M059J (cell line): ENCODE measurements at regions not wholly inside any gene's neighbourhood (a gene's known extent, or its start where the extent isn't known, plus 50 kb on each side); places are given as distances from the start of the nearest gene placed in this dataset.

Source experiments
- DNase-seq: peaks from one replicate; pipeline ENCODE4 v3.0.0-alpha.2; 2012; ENCODE audit warnings: low read depth

DNA sequence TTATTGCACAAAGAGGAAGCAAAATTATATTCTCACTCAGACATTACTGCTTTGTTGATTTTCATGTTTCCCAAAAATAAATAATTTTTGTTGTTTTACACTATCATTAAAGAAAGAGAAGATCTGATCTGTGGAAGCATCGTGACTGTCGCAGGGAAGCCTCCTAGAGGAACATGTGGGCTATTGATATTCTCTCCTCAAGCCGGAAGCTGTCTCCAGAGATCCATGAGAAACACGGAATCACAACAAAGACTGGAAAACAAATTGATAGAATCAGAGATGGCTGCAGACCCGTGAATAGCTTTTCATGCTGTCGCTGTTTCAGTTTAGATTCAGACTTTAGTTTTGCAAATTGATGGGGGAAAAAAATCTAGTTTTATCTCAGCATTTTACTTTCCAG lies 235.2 kb upstream of the TMPO start:
- DNase-seq, result no peak

DNA sequence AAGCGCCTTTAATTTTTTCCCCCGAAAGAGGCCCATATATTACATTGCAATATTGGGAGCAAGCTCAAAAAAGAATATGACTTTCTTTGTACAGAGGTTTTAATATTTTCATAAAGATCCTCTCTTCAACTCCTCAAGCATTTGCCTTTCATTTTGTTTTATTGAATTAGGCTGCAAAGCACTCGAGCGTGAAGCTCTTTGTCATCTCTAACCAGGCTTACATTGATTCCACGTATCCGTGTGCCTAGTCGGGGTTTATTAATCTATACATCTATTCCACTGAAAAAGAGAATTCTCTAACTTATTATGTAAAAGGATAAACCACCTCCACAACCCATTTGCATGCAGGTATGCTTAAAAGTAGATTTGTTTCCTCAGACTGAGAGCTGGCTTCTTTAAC lies 234.8 kb upstream of the TMPO start:
- no peak for DNase-seq

DNA sequence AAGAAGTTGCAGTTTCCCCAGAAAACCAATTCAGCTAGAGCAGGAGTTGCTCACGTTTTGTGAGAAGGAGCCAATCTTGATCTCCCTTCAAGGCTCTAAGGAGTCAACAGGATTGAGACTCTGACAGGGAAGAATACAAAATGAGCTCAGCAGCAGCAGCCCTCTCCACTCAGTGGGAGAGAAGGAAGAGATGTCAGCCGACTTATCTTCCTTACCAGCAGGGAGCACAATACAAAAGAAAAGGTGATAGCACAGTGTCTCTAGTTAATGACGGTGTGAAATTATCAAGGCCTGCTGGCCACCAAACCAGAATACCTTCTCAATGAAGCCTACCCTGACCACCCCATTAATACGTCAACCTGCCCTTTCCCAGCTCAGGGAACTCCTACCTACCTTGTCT lies 223.6 kb upstream of the TMPO start:
- no peak for DNase-seq

DNA sequence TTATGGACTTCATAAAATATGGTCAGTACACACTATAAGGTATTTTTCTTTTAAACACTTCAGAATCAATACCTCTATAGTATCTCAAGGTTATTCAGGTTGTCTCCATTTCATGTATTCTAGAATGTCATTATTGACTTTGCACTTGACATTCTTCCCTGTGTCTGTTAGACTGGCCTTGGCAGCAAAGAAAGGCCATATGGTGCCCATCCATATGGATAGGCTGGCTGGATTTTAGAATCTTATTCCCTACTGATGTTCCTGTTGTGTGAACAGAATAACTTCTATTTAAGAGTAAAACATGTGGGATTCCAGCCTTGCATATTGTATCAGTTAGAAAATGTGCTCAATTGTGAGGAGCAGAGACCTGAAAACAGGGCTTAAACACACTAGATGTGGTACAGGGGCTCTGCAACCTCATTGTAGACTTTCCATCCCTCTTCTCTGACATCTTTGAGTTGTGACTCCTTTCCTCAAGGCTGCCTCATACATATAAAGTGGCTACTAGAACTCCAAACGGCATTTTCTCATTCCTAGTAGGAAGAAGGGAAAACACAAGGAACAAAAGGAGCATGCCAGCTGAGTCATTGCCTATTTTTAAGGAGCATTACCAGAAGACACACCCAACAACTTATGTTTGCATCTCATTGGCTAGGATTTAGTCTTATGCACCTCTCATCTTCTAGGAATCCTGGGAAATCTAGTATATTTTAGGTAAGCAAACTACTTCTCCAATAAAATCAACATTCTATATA lies 221.2 kb upstream of the TMPO start:
- DNase-seq, result no peak

DNA sequence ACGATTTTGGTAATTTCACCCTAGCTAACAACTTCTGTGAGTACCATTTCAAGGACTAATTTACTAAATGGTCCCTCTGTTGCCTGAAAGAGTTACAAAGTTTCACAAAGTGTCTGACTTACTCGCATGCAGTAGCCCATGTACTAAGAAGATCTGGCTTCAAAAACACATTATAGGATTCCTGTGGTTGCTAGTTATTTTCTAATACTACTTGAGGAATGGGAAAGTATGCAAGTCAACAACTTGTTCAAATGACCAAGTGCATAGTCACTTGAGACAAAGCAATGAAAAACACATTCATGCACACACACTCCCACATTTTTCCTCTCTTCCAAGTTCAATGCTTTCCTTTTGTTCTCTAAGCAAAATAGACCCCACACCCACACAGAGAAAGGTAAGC lies 219.7 kb upstream of the TMPO start:
- no peak for DNase-seq

DNA sequence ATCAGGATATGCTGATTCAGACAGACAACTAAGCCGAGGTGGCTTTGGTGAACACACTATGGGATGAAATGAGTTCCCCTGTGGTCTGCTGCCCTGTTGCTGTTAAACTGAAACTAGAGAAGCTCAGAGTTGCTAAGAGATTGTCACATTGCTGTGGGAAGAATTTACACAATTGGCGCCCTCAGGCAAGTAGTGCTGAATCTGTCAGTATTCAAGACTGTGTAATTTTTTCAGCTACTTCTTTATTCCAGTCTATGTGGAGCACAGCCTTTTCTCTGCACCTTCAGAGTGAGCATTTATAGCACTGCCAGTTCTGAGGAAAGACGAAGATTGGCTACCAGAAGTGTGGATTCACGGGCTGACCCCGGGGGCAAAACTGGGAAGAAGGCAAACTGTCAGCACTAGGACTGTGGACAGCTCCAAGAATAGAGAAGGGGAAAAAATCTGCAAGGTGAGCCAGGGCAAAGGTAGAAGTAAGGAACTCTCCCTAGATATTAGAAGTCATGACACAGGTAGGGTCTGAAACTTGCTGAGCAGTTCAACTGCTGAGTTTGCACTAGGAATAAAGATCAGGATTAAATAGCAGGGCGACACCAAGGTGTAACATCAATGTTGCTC lies 218.8 kb upstream of the TMPO start:
- DNase-seq, result no peak

DNA sequence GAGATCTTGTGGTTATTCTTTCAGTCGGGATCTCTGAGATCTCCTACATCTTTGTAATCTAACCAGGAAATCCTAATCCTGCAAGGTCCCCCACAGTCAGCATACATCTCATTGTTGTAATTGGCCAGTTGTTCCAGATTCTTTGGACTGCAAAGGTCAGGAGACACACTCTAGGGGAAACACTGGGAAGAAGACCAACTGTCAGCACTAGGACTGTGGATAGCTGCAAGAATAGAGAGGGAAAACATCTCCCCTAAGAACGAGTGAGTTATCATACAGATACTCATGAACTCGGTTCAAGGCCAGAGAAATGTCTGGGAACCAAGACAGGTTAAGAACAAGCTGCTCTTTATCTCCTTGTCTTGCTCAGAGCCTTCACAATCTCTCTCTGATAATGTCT lies 217.9 kb upstream of the TMPO start:
- no peak for DNase-seq

DNA sequence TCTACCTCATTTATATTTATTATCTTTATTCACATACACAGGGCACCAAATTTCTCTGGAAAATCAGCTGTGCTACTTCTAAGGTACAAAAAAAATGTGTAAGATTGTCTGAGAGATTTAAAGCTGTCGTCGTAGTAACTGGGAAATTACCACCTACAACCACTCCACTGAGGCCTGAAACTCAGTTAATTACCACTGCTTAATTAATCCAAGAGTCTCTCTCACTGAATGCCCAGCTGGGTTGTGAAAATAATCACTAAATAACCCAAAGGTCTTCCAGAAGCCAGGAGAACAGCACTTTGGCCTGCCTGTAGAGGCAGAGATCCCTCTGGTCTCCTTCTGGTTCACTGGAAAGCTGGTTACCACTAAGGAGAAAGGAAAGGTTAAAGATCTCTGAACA lies 207.2 kb upstream of the TMPO start:
- DNase-seq, result no peak

DNA sequence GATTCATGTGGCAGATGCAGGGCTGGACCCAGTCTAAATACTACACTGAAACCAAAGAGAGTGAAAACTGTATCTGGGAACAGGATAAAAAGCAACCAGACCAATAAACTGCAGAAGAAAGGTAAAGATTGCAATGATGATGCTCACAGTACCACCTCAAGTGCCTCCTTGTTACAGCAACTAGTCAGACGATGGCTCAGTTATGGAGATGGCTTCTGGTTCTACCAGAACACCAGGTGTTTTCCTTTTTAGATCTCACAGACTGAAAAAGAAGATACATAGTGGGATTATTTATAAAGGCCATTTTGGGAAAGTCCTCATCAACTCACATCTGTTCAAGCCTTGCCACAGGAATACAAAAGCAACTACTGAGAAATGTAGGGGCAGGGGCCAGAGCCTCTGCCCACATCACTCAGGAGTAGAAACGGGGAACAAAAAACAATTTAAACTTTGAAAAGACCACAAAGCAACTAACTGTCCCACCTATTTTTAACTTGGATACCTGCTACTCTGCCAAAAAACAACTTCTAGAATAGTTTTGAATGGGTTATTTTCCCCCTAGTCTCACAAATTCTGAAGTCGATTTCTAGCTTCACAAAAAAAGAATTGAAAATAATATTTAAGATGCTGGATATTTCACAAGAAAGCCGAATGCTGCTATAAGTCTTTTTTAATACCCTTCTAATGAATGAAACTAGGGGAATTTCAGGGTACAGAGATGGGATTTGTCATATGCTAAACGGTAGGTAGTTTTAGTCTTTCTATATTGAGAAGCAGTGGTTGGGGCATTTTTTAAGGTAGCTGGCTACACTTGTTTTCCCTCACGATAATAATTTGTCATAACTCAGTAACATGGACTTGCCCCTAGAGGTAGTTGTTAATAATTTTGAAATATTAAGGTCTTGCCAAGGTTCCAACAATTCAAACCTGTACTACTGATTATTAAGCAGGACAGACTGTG lies 197.2 kb upstream of the TMPO start:
- no peak for DNase-seq

DNA sequence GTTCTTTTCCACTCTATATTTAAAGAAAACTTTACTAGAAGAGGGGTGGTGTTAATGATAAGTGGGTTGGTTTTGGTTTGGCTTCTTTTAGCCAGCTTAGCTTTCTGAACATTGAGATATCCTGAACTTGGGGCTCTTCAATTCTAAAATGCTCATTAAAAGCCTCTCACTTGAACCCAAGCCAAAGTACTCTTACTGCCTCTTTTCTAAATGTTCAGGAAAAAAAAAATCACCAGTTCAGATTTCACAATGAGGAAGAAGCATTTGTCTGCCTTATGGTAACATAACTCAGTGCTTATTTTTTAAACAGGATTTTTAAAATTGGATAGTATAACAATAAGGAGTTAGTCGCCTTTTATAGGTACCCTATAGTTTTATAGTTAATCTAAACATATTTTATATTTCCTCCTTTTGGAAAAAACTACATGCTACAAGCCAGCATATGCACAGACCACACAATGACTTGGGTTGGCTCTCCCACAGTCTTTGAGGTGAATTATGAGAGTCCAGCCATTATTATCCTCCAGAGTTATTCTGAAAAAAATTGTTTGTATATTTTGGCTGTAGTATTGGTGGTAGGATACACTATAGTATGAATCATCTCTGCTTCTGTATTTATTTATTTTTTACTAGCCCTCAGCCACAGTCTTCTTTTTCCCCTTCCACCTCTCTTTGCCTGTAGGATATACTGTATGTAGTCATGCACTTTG lies 195.5 kb upstream of the TMPO start:
- no peak for DNase-seq

DNA sequence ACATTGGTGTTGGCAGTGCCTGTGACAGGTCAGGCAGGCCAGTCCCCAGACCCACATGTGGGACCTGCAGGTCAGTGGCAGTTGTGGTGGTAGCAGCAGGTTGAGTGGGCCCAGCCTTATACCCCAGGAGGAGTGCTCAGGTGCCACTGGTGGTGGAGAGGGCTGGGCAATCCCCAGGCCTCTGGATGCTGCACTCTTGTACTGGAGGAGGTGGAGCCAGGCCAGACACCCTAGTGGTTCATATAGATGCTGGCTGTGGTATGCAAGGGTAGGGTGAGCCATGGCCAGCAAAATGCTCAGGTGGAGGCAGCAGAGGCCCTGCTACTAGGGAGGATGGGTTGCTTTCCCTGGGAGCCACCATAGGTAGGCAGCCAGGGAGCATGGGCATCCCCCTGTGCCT lies 190.4 kb upstream of the TMPO start:
- no peak for DNase-seq

DNA sequence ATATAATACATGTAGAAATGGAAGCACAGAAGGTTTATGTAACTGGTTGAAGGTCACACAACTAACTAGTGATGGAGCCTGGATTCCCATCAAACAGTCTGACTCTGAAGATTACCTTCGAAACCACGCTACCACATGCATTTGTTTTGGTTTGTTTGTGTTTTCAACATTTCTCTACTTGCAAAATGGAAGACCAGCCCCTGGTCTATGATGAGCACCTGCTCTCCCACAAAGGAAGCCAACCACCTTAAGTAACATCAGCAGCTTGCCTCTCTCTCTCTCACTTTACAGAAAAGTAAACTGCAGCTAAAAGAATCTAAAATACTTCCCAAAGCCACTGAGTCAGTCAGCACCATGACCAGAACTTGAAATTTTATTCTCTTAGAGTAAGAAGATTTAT lies 186.9 kb upstream of the TMPO start:
- no peak for DNase-seq

DNA sequence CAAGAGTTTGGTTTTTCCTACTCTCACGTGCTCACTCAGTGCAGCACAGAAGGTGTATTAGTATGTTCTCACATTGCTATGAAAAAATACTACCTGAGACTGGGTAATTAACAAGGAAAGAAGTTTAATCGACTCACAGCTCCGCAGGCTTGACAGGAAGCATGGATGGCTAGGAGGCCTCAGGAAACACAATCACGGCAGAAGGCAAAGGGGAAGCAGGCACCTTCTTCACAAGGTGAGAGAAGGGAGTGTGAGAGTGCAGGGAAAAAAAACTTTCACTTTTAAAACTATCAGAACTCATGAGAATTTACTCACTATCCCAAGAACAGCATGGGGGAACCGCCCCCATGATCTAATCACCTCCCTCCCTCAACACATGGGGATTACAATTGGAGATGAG lies 185.8 kb upstream of the TMPO start:
- no peak for DNase-seq

DNA sequence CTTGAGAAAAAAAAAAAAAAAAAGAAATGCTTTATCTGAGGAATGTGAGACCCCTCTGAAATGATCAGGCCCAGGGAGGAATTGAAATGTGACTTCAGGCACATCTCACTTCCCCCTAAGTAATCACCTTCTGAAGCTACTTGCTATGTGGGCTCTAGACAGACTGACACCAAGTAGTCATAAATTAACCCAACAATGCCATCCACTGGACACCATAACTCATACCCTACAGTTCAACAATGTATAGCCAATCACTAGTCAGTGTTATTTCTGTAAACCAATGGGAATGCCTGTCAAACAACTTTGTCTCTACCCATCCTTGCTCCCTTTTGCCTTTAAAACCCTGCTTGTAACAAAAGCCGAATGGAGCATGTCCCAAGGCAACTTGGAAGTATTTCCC lies 182.7 kb upstream of the TMPO start:
- no peak for DNase-seq

DNA sequence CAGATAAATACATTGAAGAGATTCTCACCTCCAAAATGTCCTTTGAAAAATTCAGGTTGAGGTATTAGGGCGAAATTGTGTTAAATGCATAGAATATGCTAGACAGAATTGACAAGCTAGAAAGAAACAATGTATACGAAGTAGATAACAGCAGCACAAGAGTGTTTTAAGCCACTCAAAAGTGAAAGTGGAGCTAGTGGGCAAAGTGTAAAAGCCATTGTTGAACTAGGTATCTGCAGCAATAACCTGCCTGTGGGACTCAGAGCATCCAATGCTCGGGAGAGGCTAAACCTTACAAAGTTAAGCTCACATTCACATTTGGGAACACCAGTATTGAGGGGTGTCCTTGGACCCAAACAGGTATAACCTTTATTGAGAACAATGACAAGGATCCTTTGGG lies 180.6 kb upstream of the TMPO start:
- DNase-seq, result no peak

DNA sequence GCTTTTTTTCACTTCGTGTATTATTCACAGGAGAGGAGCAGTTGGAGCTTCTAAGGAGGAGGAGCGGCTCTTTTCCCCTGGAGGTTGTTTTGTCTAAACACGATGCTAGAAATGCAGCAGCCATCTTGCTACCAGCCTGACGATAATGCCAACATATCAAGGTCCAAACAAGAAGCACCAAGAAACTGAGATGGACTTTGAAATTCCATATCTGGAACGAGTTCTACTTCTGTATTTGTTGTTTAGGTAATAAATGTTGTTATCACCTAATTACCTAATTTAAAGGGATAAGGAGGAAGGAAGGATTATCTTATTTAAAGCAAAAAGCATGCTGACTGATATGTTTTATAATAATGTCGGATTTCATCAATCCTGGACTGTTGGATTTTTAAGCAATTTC lies 174.4 kb upstream of the TMPO start:
- DNase-seq, result no peak

DNA sequence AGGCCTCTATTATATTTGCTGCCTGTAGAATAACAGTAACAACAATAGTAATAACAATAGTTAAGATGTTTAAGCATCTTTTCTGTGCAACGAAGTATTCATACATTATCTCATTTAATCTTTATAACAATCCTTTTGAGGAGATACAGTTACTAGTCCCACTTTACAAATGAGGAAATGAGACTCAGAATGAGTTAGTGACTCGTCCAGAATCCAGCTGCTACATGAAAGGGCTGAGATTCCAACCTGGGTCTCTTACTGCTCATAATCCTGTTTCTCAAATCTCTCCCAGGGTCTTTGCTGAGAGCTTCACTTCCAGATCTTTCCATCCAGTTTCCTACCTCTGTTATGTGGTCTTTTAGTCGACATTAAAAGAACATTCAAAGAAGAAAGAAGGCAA lies 173.7 kb upstream of the TMPO start:
- DNase-seq, result no peak

DNA sequence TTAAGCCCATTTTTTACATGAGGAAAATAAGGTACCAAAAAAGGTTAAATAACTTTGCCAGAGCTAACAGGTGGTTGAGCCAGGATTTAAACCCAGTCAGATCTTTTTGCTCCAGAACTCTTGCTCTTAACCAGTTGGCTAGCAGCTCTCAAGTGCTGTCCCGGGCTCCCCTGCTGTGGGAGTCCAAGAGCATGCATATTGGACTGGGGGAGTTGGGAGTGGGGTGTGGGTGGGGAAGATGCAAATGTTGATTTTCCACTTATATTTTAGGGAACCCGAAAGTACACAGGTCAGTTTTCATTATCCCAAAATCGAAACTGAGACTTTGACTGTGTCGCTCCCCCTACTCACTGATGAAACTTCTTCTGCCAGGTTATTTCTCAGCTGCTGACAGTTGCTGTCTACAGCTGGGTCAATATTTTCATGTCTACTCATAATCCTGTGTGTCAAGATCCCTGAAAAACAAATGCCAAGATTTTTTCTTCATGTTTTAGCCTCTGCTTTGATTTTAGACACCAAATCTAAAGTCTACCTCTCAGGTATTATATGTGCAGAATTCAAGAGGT lies 172.3 kb upstream of the TMPO start:
- no peak for DNase-seq

DNA sequence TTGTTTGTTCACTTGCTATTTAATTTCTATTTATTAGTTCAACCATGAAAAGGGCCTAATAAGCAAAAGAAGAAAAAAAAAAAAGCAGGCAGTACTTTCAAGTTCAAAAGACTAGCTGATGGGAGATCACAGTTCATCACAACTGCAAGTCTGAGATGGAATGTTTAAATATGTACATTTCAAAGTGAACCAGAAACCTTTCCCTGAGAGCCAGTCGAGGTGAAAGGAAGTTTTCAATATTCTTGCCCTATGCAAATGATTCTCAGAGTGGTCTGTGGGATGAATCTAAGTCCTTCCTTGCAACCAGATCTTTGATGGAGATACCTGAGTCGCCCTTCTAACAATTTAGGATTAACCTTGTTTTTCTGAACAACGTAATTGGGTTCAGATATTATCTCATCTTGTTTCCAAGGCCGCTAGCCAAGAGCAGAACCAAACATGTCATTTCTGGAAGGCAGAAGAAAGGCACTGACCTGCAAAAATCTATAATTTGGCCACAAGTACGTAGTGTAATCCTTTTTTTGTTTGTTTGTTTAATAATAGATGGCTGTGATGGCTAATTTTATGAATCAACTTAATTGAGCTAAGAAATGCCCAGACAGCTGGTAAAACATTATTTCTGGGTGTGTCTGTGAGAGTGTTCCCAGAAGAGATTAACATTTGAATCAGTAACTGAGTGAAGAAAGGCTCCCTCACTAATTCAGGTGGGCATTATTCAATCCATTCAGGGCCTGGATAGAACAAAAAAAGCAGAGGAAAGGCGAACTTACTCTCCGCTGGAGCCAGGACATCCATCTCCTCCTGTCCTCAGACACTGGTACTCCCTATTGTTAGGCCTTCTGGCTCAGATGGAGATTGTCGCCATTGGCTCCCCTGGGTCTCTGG lies 171.1 kb upstream of the TMPO start:
- no peak for DNase-seq

DNA sequence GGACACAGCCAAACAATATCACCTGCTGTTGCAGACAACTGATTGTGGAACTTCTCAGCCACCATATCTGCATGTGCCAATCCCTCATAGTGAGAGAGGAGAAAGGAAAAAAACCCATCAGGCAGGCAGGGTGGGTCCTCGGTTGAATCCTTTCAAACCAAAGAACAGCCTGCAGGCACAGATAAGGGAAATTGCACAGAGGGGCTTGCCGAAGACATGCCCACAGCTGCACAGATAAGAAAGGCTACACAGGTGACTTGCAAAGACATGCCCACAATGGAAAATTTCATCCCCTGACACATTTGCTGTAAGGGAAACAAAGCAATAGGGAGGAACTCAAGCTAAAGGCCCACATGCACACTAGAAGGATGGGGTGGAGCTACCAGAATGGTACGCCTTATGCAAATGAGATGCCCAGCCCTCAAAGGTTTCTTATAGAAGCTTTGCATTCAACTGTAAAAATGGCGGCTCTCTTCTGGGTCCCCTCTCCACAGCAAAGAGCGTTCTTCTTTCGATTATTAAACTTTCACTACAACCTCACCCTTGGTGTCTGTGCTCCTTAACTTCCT lies 170.0 kb upstream of the TMPO start:
- no peak for DNase-seq
